ENCODE measurements at regions not wholly inside any gene's neighbourhood (a gene's known extent, or its start where the extent isn't known, plus 50 kb on each side); places are given as distances from the start of the nearest gene placed in this dataset.

DNA sequence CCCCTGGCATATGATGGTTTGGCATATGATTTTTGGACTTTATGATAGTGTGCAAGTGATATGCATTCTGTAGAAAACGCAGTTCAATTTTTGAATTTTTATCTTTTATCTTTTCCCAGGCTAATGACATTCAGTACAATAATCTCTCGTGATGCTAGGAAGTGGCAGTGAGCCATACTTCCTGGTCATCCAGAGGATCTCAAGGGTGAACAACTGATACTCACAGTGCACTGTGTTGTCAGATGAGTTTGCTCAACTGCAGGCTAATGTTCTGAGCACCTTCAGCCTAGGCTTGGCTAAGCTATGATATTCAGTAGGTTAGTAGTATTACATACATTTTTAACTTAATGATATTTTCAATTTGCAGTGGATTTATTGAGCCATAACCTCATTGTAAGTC is 405.3 kb downstream of the PCDH7 start:
- Histone ChIP-seq H3K4ac (replicated peaks; ENCODE audit: insufficient read length, low read depth, low read length) (no peak overlapping the region), H2BK120ac (replicated peaks; ENCODE audit: low read depth, low read length) (no peak overlapping the region), H3K14ac (ENCODE audit: insufficient read length) (no peak overlapping the region), H3K56ac (replicated peaks; ENCODE audit: insufficient read length, low read depth, low read length) (no peak overlapping the region), H3K79me2 (ENCODE audit: control insufficient read depth in 1 of 2, insufficient read depth in 2 of 2, low read length in 2 of 2) (no peaks in the 10 kb centered on the region), H3K4me2 (ENCODE audit: insufficient read depth in 1 of 2, low read depth in 2 of 2, low read length in 2 of 2) (no peak overlapping the region), H3K9ac (replicated peaks in 1 of 4; ENCODE audit: extremely low read depth in 1 of 4, low read depth in 3 of 4, low read length in 3 of 4) (no peak overlapping the region), H2AFZ (ENCODE audit: low read length) (no peak overlapping the region), H3K4me3 (ENCODE audit: extremely low read depth in 1 of 4, insufficient read depth in 2 of 4, low read depth in 3 of 4, low read length in 4 of 4) (no peak overlapping the region), H3K23me2 (ENCODE audit: low read depth, low read length) (no peaks in the 10 kb centered on the region), H4K91ac (replicated peaks; ENCODE audit: insufficient read length, low read length) (no peak overlapping the region), H3K23ac (ENCODE audit: insufficient read length) (no peak overlapping the region), H3K36me3 (ENCODE audit: control insufficient read depth in 2 of 4, insufficient read depth in 4 of 4, low read length in 3 of 4) (no peaks in the 10 kb centered on the region), H3K79me1 (ENCODE audit: low read depth, low read length) (no peaks in the 10 kb centered on the region), H2BK20ac (ENCODE audit: low read length) (no peak overlapping the region), H2BK15ac (ENCODE audit: low read length) (no peak overlapping the region), H3K27me3 (replicated peaks in 1 of 4; ENCODE audit: control insufficient read depth in 3 of 4, extremely low read depth in 1 of 4, insufficient read depth in 3 of 4, low read length in 3 of 4) (no peaks in the 10 kb centered on the region), H4K20me1 (replicated peaks in 1 of 2; ENCODE audit: control insufficient read depth in 1 of 2, insufficient read depth in 2 of 2, low read length in 2 of 2) (no peaks in the 10 kb centered on the region), H3K27ac (ENCODE audit: low read depth, low read length) (no peak overlapping the region), H2AK5ac (ENCODE audit: low read depth, low read length) (no peak overlapping the region), H2BK12ac (ENCODE audit: low read depth, low read length) (no peak overlapping the region), H4K8ac (ENCODE audit: extremely low read depth, insufficient read depth, low read length) (no peak overlapping the region), H3K4me1 (replicated peaks in 1 of 4; ENCODE audit: control insufficient read depth in 3 of 4, insufficient read depth in 4 of 4, low read length in 3 of 4) (no peaks in the 10 kb centered on the region), H3K9me3 (ENCODE audit: insufficient read depth in 2 of 2, low read depth in 1 of 2, low read length in 1 of 2) (no peaks in the 10 kb centered on the region), H3K18ac (ENCODE audit: extremely low read depth, low read length) (no peak overlapping the region), H4K5ac (ENCODE audit: insufficient read length, low read depth, low read length) (no peak overlapping the region), H2BK5ac (ENCODE audit: low read depth, low read length) (no peak overlapping the region)
- 82% methylated on average over 2 of the region's 2 CpGs; no CpG with 5 or more reads in 1 of the 2 experiments for WGBS, 2 experiments (ENCODE audit: extremely low coverage in 1 of 2, insufficient coverage in 1 of 2, insufficient read length in 1 of 2, insufficient replicate concordance in 2 of 2, low coverage in 1 of 2, low lambda C conversion rate in 2 of 2, missing lambda C conversion rate in 1 of 2)
- POLR2A ChIA-PET (ENCODE audit: partially characterized antibody) = no interaction called here
- CTCF ChIA-PET (ENCODE audit: partially characterized antibody) = interaction anchor here (0.7 to 1.4 kb wide), 2 partner anchors 17 to 31 kb away, joined by 3 to 5 read pairs; no protein-coding TSS in a partner anchor
- FAIRE-seq = no peak
- no peak for DNase-seq (ENCODE audit: low read depth in 1 of 2, low spot score in 2 of 2)
- TF ChIP-seq ASH2L (IDR thresholded peaks at IDR 0.05; ENCODE audit: low read length) (no peak), BRCA1 (IDR thresholded peaks at IDR 0.05; ENCODE audit: low read depth, low read length) (no peak), TCF12 (IDR thresholded peaks at IDR 0.05; ENCODE audit: low read depth, low read length) (no peak), RXRA (IDR thresholded peaks at IDR 0.05; ENCODE audit: insufficient read depth, low read depth, low read length) (no peak), NRF1 (IDR thresholded peaks at IDR 0.05; ENCODE audit: low read depth, low read length) (no peak), GABPA (IDR thresholded peaks at IDR 0.05; ENCODE audit: borderline replicate concordance, insufficient read depth, low read length) (no peak), JUND (IDR thresholded peaks at IDR 0.05; ENCODE audit: low read length) (no peak), CREB1 (IDR thresholded peaks at IDR 0.05) (no peak), SAP30 (IDR thresholded peaks at IDR 0.05; ENCODE audit: insufficient read depth, insufficient replicate concordance, low read length) (no peak), SIX5 (IDR thresholded peaks at IDR 0.05; ENCODE audit: low read depth, low read length) (no peak), EP300 (IDR thresholded peaks at IDR 0.05; ENCODE audit: borderline replicate concordance in 1 of 2, low read depth in 2 of 2, low read length in 2 of 2) (no peak), PHF8 (conservative IDR thresholded peaks at IDR 0.05; ENCODE audit: low read depth, low read length) (no peak), POLR2A (IDR thresholded peaks at IDR 0.05; ENCODE audit: control extremely low read depth in 1 of 2, low read depth in 2 of 2, low read length in 2 of 2) (no peak), EZH2 (IDR thresholded peaks at IDR 0.05; ENCODE audit: low read depth, low read length, severe bottlenecking) (no peak), BACH1 (IDR thresholded peaks at IDR 0.05; ENCODE audit: low read length) (no peak), HDAC6 (IDR thresholded peaks at IDR 0.05; ENCODE audit: low read depth, low read length) (no peak), RBBP5 (IDR thresholded peaks at IDR 0.05; ENCODE audit: borderline replicate concordance, low read depth, low read length) (no peak)
